NCI-H128 (cell line): ENCODE measurements at regions not wholly inside any gene's neighbourhood (a gene's known extent, or its start where the extent isn't known, plus 50 kb on each side); places are given as distances from the start of the nearest gene placed in this dataset.

Experiments
- DNase-seq: peaks from one replicate; lab custom pipeline; 2025; ENCODE audit not compliant: unreplicated experiment; lab: John Stamatoyannopoulos, UW

GRCh38 chr18:33866386-33866785 lies 288.4 kb downstream of the ASXL3 start:
- no peak for DNase-seq

- DNase-seq = no peak
These were observed 285.9 kb downstream of the ASXL3 start for GRCh38 chr18:33863912-33864311.

GRCh38 chr18:33854827-33855139 lies 276.8 kb downstream of the ASXL3 start:
- DNase-seq = no peak

- DNase-seq = no peak
These were observed 276.2 kb downstream of the ASXL3 start for GRCh38 chr18:33854086-33854826.

- DNase-seq = no peak
These were observed 275.2 kb downstream of the ASXL3 start for GRCh38 chr18:33853187-33853586.

- DNase-seq = no peak
These were observed 273.6 kb downstream of the ASXL3 start for GRCh38 chr18:33851546-33852078.

GRCh38 chr18:33849731-33850130 lies 271.7 kb downstream of the ASXL3 start:
- DNase-seq = no peak

- DNase-seq = peak; percentile 44
These were observed 266.2 kb downstream of the ASXL3 start for GRCh38 chr18:33844232-33844631.

GRCh38 chr18:33841221-33841967 lies 263.4 kb downstream of the ASXL3 start:
- no peak for DNase-seq

GRCh38 chr18:33840212-33840593 lies 262.2 kb downstream of the ASXL3 start:
- no peak for DNase-seq

- DNase-seq = peak; percentile 81
These were observed 261.6 kb downstream of the ASXL3 start for GRCh38 chr18:33839452-33840211.

GRCh38 chr18:33838054-33838453 lies 260.0 kb downstream of the ASXL3 start:
- DNase-seq = no peak

GRCh38 chr18:33837191-33837590 lies 259.2 kb downstream of the ASXL3 start:
- DNase-seq = peak; percentile 39

GRCh38 chr18:33836564-33836963 lies 258.5 kb downstream of the ASXL3 start:
- peak; percentile 59 for DNase-seq

GRCh38 chr18:33835419-33835818 lies 257.4 kb downstream of the ASXL3 start:
- DNase-seq = no peak

GRCh38 chr18:33833842-33834241 lies 255.8 kb downstream of the ASXL3 start:
- DNase-seq = no peak

GRCh38 chr18:33831424-33831823 lies 253.4 kb downstream of the ASXL3 start:
- DNase-seq = no peak

GRCh38 chr18:33830213-33830612 lies 252.2 kb downstream of the ASXL3 start:
- no peak for DNase-seq

- no peak for DNase-seq
These were observed 250.9 kb downstream of the ASXL3 start for GRCh38 chr18:33828949-33829348.

GRCh38 chr18:33826151-33826550 lies 248.1 kb downstream of the ASXL3 start:
- DNase-seq = no peak

- DNase-seq = no peak
These were observed 243.5 kb downstream of the ASXL3 start for GRCh38 chr18:33821503-33821902.
